GM23248 (cell line): ENCODE measurements at regions not wholly inside any gene's neighbourhood (a gene's known extent, or its start where the extent isn't known, plus 50 kb on each side); places are given as distances from the start of the nearest gene placed in this dataset.

Experiments used
- EZH2 ChIP-seq: fragments of 200-600 bp; sonication (generic); IDR thresholded peaks from 2 replicates; pipeline ENCODE4 v1.6.1; 2018; ENCODE audit warnings: antibody characterized with exemption, mild to moderate bottlenecking; ENCODE audit not compliant: insufficient read depth, poor library complexity, severe bottlenecking
- EZH2phosphoT487 ChIP-seq: fragments of 200-600 bp; sonication (generic); IDR thresholded peaks from 2 replicates; pipeline ENCODE4 v1.6.1; 2018; ENCODE audit warnings: antibody characterized with exemption, moderate library complexity, mild to moderate bottlenecking, low read depth; ENCODE audit not compliant: insufficient read depth

DNA sequence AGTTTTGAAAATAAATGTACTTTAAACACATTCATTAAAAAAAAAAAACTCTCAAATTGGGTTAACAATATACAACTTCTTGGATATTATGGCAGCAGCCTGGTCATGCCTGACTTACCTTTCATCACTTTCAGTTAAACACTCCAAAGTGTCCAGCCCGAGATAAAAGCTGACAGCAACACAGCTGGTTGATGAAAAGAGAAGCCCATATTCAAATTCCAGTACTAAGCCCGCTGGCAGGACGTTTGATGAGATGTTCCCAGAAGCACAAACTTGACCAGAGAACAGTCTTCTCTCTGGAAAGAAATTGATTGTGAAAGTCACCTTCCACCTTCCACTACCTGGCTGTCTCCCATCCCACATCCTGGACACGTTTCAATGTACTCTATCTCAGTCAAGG lies 586.3 kb downstream of the TDRD15 start:
- TF ChIP-seq EZH2: no peak
- no peak for TF ChIP-seq EZH2phosphoT487
